Esophagus mucosa (tissue), 1 donor: ENCODE measurements at regions not wholly inside any gene's neighbourhood (a gene's known extent, or its start where the extent isn't known, plus 50 kb on each side); places are given as distances from the start of the nearest gene placed in this dataset.

Experiments
- ATAC-seq: fragments of 200-7000 bp; cut with Tn5 transposase; one replicate; pipeline ENCODE4 v1.9.1; 2020
- donor health status: DM: yes; HTN: yes; CAD: no.

DNA sequence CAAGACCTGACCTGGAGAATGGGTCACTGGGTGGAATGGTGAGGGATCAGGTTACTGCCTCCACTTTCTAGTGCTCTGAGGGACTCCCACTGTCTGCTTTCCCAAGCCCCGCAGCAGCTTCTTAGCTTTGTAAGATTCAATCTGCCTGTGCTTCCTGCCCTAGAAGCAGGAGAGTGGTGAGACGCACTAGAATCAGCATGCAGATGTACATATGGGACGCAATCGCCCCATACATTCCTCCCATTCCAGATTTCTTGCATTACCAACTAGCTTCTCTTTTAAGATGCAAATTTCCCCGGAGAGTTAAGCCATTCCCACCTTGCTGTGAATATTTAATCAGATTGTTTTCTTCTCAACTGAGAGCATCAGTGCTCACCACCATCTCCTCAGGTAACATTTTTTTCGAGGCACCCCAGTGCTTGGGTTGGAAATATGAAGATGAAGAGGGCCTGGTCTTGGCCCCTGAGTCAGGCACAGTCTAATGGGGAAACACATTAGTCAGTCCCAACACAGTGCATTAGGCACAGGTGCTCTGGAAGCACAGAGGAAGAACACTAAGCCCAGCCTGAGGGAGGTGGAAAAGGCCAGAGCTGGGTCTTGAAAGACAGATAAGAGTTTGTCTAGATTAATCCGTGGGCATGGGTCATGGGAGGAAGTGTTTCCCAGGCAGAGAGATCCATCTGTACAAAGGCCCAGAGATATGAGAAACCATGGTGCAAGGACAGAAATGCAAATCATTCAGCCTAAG is 66.7 kb upstream of the PRPS1 start:
- ATAC-seq, result no peak

GRCh38 chrX:107562482-107562881 is 65.8 kb upstream of the PRPS1 start:
- ATAC-seq, result no peak

- ATAC-seq, result no peak
Measured at GRCh38 chrX:107563824-107564223, 64.5 kb upstream of the PRPS1 start.

- ATAC-seq, result peak; percentile 37
Measured at GRCh38 chrX:107565015-107565414, 63.3 kb upstream of the PRPS1 start.

DNA sequence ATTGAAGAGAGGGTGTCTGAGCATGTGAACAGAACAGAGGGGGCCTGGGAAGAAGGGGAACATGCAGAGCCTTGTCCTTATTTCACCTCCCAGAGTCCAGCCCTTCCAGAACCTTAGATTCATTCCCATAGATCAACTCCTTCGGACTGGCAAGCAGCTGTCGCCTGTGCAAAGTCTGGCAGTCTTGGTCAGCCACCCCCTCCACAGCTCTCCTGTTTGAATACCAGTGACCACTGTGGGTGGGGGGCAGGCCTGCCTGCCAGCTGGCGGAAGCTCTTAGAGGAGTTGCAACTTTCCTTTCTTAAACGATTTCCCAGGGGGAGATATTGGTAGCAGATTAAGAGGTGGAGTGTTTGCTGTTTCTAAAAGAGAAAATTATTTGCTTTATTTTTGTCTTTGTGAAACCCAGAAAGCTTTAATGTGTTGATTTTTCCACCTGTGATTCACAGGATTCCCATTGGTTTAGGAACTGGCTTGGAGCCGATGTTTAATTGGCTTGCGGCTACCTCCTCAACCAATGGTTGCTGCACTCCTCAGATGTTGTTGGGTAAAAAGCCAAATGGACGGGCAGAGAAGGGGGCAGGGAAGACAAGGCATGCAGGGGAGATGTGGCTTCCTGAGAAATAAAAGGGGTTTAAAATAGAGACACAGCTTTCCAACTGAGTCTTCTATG is 62.2 kb upstream of the PRPS1 start:
- peak; percentile 16 for ATAC-seq

GRCh38 chrX:107566604-107567262 is 61.6 kb upstream of the PRPS1 start:
- ATAC-seq, result peak; percentile 79

DNA sequence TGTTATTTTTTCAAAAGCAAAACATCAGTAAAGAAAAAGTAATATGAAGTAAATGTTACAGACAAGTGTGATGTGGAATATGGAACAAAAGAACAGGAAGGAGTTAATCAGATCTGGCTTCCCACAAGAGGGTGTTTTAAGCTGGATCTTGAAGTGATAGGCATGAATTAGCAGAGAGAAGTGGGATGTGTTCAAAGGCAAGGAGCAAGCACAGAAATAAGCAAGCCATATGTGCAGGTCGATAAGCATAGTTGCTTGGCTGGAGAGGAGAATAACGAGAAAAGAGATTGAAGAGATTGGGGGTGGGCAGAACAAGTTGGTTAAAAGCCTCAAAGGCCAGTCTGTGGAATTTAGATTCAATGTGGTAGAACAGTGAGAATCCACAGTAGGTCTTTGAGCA is 60.9 kb upstream of the PRPS1 start:
- no peak for ATAC-seq

GRCh38 chrX:107571296-107571998 is 56.9 kb upstream of the PRPS1 start:
- ATAC-seq, result peak; percentile 77

DNA sequence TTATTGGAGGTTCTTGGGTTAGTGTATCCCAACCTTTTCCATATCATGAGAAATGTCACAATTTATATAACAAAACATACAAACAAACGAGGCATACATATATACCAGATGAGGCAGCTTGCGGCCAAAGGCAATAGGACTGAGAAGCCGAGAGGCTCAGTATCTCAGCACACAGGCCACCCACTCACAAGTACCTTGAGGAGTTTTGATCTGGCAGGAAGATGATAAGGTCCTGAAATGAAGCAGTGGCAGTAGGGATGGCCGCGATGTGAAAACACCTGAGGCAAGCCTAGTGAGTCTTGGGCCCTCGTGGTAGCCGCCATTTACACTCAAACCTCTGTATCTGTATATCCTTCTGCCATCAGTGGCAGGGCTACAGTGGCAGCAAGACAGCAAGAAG is 55.3 kb upstream of the PRPS1 start:
- ATAC-seq, result no peak

GRCh38 chrX:107574054-107574683 is 54.1 kb upstream of the PRPS1 start:
- peak; percentile 55 for ATAC-seq

DNA sequence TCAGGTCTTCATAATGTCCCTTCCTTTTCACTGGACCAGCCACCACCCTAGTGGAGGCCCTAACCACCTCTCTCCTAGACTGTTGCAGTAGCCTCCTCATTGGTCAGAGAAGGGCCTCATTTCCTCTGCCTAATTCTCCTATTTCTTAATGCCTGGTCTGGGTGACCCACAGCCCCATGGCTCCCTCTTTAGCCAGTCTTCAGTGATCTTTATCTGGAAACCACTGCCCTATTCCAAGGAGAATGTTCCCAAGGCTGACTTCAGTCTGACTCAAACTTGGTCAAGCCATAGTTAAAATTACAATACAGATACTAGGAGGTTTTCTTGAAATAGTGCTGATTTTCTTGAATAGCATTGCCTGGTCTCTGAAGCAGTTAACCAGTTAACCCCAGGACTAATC is 53.6 kb upstream of the PRPS1 start:
- ATAC-seq, result no peak

- ATAC-seq, result no peak
Measured at GRCh38 chrX:107576392-107576791, 51.9 kb upstream of the PRPS1 start.

DNA sequence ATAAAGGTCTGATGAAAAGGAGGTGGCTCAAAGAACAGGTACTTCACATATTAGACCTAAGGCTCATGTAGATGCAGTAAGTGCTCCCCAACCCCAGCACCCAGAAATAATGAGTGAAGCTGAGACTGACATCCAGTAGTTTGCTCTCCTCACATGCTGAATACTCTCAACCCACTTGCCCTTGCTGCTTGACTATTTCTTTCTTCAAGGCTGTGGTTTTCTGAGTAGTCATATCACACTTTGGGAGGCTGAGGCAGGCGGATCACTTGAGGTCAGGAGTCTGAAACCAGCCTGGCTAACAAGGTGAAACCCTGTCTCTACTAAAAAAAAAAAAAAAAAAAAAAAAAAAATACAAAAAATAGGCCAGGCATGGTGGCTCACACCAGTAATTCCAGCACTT is 51.5 kb upstream of the PRPS1 start:
- no peak for ATAC-seq

- ATAC-seq, result no peak
Measured at GRCh38 chrX:107577933-107578332, 50.4 kb upstream of the PRPS1 start.
